ENCODE measurements at regions not wholly inside any gene's neighbourhood (a gene's known extent, or its start where the extent isn't known, plus 50 kb on each side); places are given as distances from the start of the nearest gene placed in this dataset.

DNA sequence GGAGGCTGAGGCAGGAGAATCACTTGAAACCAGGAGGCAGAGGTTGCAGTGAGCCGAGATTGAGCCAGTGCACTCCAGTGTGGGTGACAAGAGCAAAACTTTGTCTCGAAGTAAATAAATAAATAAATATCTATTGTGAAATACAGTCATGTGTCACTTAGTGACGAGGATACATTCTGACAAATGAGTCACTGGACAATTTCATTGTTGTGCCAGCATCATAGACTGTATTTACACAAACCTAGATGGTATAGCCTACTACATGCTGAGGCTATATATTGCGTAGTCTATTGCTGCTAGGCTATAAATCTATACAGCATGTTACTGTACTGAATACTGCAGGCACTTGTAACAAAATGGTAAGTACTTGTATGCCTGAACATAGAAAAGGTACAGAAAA is 61.1 kb upstream of the CCL21 start:
- TF ChIP-seq TCF4 (CRISPR knock-in tag; IDR thresholded peaks at IDR 0.05; ENCODE audit: borderline replicate concordance) = no peak
- no peak for TF ChIP-seq SNAI2 (CRISPR knock-in tag; IDR thresholded peaks at IDR 0.05)
- TF ChIP-seq ZFP30 (CRISPR knock-in tag; IDR thresholded peaks at IDR 0.05) = no peak
- no peak for TF ChIP-seq ZNF70 (CRISPR knock-in tag; IDR thresholded peaks at IDR 0.05)
- no peak for TF ChIP-seq CREB5 (CRISPR knock-in tag; IDR thresholded peaks at IDR 0.05; ENCODE audit: low read depth)
- TF ChIP-seq BACH2 (CRISPR knock-in tag; IDR thresholded peaks at IDR 0.05; ENCODE audit: borderline replicate concordance) = no peak
- no peak for TF ChIP-seq POU6F1 (CRISPR knock-in tag; IDR thresholded peaks at IDR 0.05; ENCODE audit: borderline replicate concordance, low read depth)
- TF ChIP-seq RARB (CRISPR knock-in tag; IDR thresholded peaks at IDR 0.05) = no peak
- no peak for TF ChIP-seq PATZ1 (CRISPR knock-in tag; IDR thresholded peaks at IDR 0.05; ENCODE audit: borderline replicate concordance)
